H9 (cell line): ENCODE measurements at regions not wholly inside any gene's neighbourhood (a gene's known extent, or its start where the extent isn't known, plus 50 kb on each side); places are given as distances from the start of the nearest gene placed in this dataset.

Experiments used
- DNase-seq: peaks from one replicate; pipeline ENCODE4 v3.0.0-alpha.2; 2017
- H2AFZ ChIP-seq: one replicate; pipeline ENCODE4 v1.6.1; 2013; ENCODE audit warnings: mild to moderate bottlenecking, low read length, control low read depth, moderate library complexity
- H2AK5ac ChIP-seq: 2 replicates; pipeline ENCODE4 v1.6.1; 2013; ENCODE audit warnings: low read length, control low read depth, mixed read lengths; ENCODE audit not compliant: insufficient read length
- H2BK120ac ChIP-seq: one replicate; pipeline ENCODE4 v1.6.1; 2013; ENCODE audit warnings: low read depth, mild to moderate bottlenecking, low read length, control low read depth, inconsistent platforms; ENCODE audit not compliant: poor library complexity, severe bottlenecking
- H2BK12ac ChIP-seq: 2 replicates; pipeline ENCODE4 v1.6.1; 2013; ENCODE audit warnings: low read length, control low read depth, mixed read lengths, low read depth; ENCODE audit not compliant: insufficient read length
- H2BK15ac ChIP-seq: 2 replicates; pipeline ENCODE4 v1.6.1; 2013; ENCODE audit warnings: low read depth, low read length, control low read depth
- H2BK20ac ChIP-seq: one replicate; pipeline ENCODE4 v1.6.1; 2013; ENCODE audit warnings: low read depth, mild to moderate bottlenecking, low read length, control low read depth, inconsistent platforms; ENCODE audit not compliant: poor library complexity, severe bottlenecking
- H2BK5ac ChIP-seq: 2 replicates; pipeline ENCODE4 v1.6.1; 2013; ENCODE audit warnings: low read length, control low read depth, mixed read lengths; ENCODE audit not compliant: insufficient read length
- H3K14ac ChIP-seq: 2 replicates; pipeline ENCODE4 v1.6.1; 2013; ENCODE audit warnings: low read length, control low read depth; ENCODE audit not compliant: insufficient read depth
- H3K18ac ChIP-seq: 2 replicates; pipeline ENCODE4 v1.6.1; 2013; ENCODE audit warnings: low read depth, mild to moderate bottlenecking, mixed read lengths, low read length, control low read depth; ENCODE audit not compliant: insufficient read length
- H3K23ac ChIP-seq: 2 replicates; pipeline ENCODE4 v1.6.1; 2013; ENCODE audit warnings: low read length, control low read depth, mixed read lengths, low read depth; ENCODE audit not compliant: insufficient read length
- H3K23me2 ChIP-seq: 2 replicates; pipeline ENCODE4 v1.6.1; 2013; ENCODE audit warnings: low read depth, mild to moderate bottlenecking, mixed read lengths, low read length, control low read depth; ENCODE audit not compliant: insufficient read length, poor library complexity, severe bottlenecking
- H3K27ac ChIP-seq: 2 replicates; pipeline ENCODE4 v1.5.1; 2013; ENCODE audit warnings: low read length, control low read depth, mixed read lengths, low read depth; ENCODE audit not compliant: insufficient read length
- H3K27me3 ChIP-seq: 2 replicates; pipeline ENCODE4 v1.6.1; 2013; ENCODE audit warnings: low read length, control low read depth, inconsistent platforms; ENCODE audit not compliant: insufficient read depth
- H3K4ac ChIP-seq: 2 replicates; pipeline ENCODE4 v1.6.1; 2013; ENCODE audit warnings: low read depth, mild to moderate bottlenecking, control low read depth, inconsistent platforms, low read length, moderate library complexity
- H3K4me1 ChIP-seq: 2 replicates; pipeline ENCODE4 v1.6.1; 2013; ENCODE audit warnings: low read length, control low read depth, inconsistent platforms; ENCODE audit not compliant: insufficient read depth
- H3K4me2 ChIP-seq: 2 replicates; pipeline ENCODE4 v1.6.1; 2013; ENCODE audit warnings: low read length, control low read depth, mixed read lengths; ENCODE audit not compliant: insufficient read length, insufficient read depth
- H3K56ac ChIP-seq: 2 replicates; pipeline ENCODE4 v1.6.1; 2013; ENCODE audit warnings: low read depth, mild to moderate bottlenecking, mixed read lengths, low read length, control low read depth; ENCODE audit not compliant: insufficient read length
- H3K79me1 ChIP-seq: 2 replicates; pipeline ENCODE4 v1.6.1; 2013; ENCODE audit warnings: low read depth, mild to moderate bottlenecking, moderate library complexity, low read length, control low read depth, inconsistent platforms; ENCODE audit not compliant: insufficient read depth, poor library complexity, severe bottlenecking
- H3K79me2 ChIP-seq: 2 replicates; pipeline ENCODE4 v1.6.1; 2013; ENCODE audit warnings: low read length, control low read depth, inconsistent platforms; ENCODE audit not compliant: insufficient read depth
- H3K9ac ChIP-seq: 2 replicates; pipeline ENCODE4 v1.6.1; 2013; ENCODE audit warnings: low read length, control low read depth, mixed read lengths; ENCODE audit not compliant: insufficient read length; ENCODE audit errors: extremely low read depth
- H3K9me3 ChIP-seq: one replicate; pipeline ENCODE4 v1.6.1; 2013; ENCODE audit warnings: low read depth, low read length, inconsistent platforms; ENCODE audit not compliant: control insufficient read depth
- H3T11ph ChIP-seq: one replicate; pipeline ENCODE4 v1.6.1; 2013; ENCODE audit warnings: mild to moderate bottlenecking, low read length, control low read depth, inconsistent platforms
- H4K20me1 ChIP-seq: one replicate; pipeline ENCODE4 v1.6.1; 2013; ENCODE audit not compliant: control insufficient read depth, insufficient read length, insufficient read depth
- H4K5ac ChIP-seq: 2 replicates; pipeline ENCODE4 v1.6.1; 2013; ENCODE audit warnings: low read depth, mild to moderate bottlenecking, mixed read lengths, low read length, control low read depth; ENCODE audit not compliant: insufficient read length
- H4K8ac ChIP-seq: replicated peaks from 2 replicates; pipeline ENCODE4 v1.6.1; 2013; ENCODE audit warnings: low read length, control low read depth, mixed read lengths, low read depth; ENCODE audit not compliant: insufficient read length
- H4K91ac ChIP-seq: 2 replicates; pipeline ENCODE4 v1.6.1; 2013; ENCODE audit warnings: low read depth, mild to moderate bottlenecking, moderate library complexity, mixed read lengths, low read length, control low read depth; ENCODE audit not compliant: insufficient read length
- H3K27ac Mint-ChIP-seq, 3 experiments: 2 replicates in 2 of 3; 3 replicates in 1 of 3; pipeline ENCODE4 v1.8.0; 2020 to 2021; ENCODE audit warnings: mixed read lengths in 3 of 3, mild to moderate bottlenecking in 1 of 3, moderate library complexity in 1 of 3
- H3K27me3 Mint-ChIP-seq: 2 replicates; pipeline ENCODE4 v1.8.0; 2021; ENCODE audit warnings: low read depth, mild to moderate bottlenecking, moderate library complexity, mixed read lengths
- H3K36me3 Mint-ChIP-seq, 3 experiments: 2 replicates in 2 of 3; 3 replicates in 1 of 3; pipeline ENCODE4 v1.8.0; 2020 to 2021; ENCODE audit warnings: low read depth in 3 of 3, mixed read lengths in 3 of 3; ENCODE audit not compliant: insufficient read depth in 1 of 3
- H3K4me1 Mint-ChIP-seq, 2 experiments: 2 replicates each; pipeline ENCODE4 v1.8.0; 2020; ENCODE audit warnings: mixed read lengths in 2 of 2
- H3K4me3 Mint-ChIP-seq, 2 experiments: 2 replicates in 1 of 2; 3 replicates in 1 of 2; pipeline ENCODE4 v1.8.0; 2020 to 2021; ENCODE audit warnings: mild to moderate bottlenecking in 2 of 2, mixed read lengths in 2 of 2, moderate library complexity in 1 of 2
- H3K9me3 Mint-ChIP-seq, 2 experiments: 2 replicates in 1 of 2; 3 replicates in 1 of 2; pipeline ENCODE4 v1.8.0; 2020; ENCODE audit warnings: mild to moderate bottlenecking in 2 of 2, mixed read lengths in 2 of 2, moderate library complexity in 1 of 2
- whole genome bisulfite sequencing: extraction: QIAGEN DNeasy Blood & Tissue Kit; methylation state at CpG from one replicate; pipeline ENCODE4 v1.1.7; 2013; ENCODE audit warnings: missing lambda C conversion rate, low lambda C conversion rate, mixed read lengths; ENCODE audit not compliant: insufficient read length; ENCODE audit errors: extremely low coverage; 5-methylcytosine and 5-hydroxymethylcytosine counted together
- TF ChIP-seq, protein P1 (sequence below): fragments of 200-600 bp; sonication (generic); conservative IDR thresholded peaks from 3 replicates; pipeline ENCODE4 v1.8.0; 2021; ENCODE audit warnings: antibody characterized with exemption, mild to moderate bottlenecking

DNA sequence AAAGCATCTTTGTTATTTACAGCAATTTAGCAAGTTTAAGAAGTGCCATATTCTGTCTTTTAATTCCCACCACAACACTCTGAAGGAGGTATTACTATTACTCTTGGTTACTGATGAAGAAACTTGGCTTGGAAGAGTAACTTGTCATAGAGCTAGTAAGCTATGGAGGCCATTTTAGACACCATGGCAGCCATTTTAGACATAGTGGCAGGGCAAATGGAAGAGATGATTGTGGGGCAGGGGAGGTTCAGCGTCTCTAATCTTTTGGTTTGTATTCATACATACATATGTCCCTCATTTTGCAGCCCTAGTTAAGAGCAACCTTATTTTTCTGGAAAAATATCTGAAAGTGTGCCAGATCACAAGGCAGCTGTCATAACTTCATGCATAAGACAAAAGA, 82.6 kb upstream of the SOX1 start:
- Histone ChIP-seq H3K18ac (no peak overlapping the region), H4K91ac (no peak overlapping the region), H3K9ac (no peak overlapping the region), H3K79me2 (no peaks in the 10 kb centered on the region), H3K27ac (no peak overlapping the region), H3K27me3 (no peaks in the 10 kb centered on the region), H2BK5ac (no peak overlapping the region), H2AFZ (no peak overlapping the region), H4K20me1 (no peaks in the 10 kb centered on the region), H4K5ac (no peak overlapping the region), H2BK12ac (no peak overlapping the region), H3K4ac (no peak overlapping the region), H3K79me1 (no peaks in the 10 kb centered on the region), H2BK120ac (no peak overlapping the region), H3K23ac (no peak overlapping the region), H2AK5ac (no peak overlapping the region), H4K8ac (no peak overlapping the region), H3K4me1 (no peaks in the 10 kb centered on the region), H3K23me2 (no peaks in the 10 kb centered on the region), H3T11ph (no peak overlapping the region), H3K4me2 (no peak overlapping the region), H3K14ac (no peak overlapping the region), H2BK15ac (no peak overlapping the region), H3K9me3 (no peaks in the 10 kb centered on the region), H2BK20ac (no peak overlapping the region), H3K56ac (no peak overlapping the region)
- no CpG with 5 or more reads among the region's 1 CpG for WGBS
- Mint-ChIP-seq H3K27me3 (peaks cover 57% of the 10 kb centered on the region), H3K4me3 (no peak overlapping the region), H3K27ac (no peak overlapping the region), H3K4me1 (no peaks in the 10 kb centered on the region), H3K9me3 (peaks cover 11 to 18% of the 10 kb centered on the region in 2 experiments; a peak in 4 of 5 replicates), H3K36me3 (peaks cover 0 to 3% (median 0%) of the 10 kb centered on the region in 3 experiments; a peak in 1 of 7 replicates)
- TF ChIP-seq, protein P1, sequence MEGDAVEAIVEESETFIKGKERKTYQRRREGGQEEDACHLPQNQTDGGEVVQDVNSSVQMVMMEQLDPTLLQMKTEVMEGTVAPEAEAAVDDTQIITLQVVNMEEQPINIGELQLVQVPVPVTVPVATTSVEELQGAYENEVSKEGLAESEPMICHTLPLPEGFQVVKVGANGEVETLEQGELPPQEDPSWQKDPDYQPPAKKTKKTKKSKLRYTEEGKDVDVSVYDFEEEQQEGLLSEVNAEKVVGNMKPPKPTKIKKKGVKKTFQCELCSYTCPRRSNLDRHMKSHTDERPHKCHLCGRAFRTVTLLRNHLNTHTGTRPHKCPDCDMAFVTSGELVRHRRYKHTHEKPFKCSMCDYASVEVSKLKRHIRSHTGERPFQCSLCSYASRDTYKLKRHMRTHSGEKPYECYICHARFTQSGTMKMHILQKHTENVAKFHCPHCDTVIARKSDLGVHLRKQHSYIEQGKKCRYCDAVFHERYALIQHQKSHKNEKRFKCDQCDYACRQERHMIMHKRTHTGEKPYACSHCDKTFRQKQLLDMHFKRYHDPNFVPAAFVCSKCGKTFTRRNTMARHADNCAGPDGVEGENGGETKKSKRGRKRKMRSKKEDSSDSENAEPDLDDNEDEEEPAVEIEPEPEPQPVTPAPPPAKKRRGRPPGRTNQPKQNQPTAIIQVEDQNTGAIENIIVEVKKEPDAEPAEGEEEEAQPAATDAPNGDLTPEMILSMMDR, result no peak
- DNase-seq, result no peak
